Heart right ventricle (tissue), 16 donors: ENCODE measurements at regions not wholly inside any gene's neighbourhood (a gene's known extent, or its start where the extent isn't known, plus 50 kb on each side); places are given as distances from the start of the nearest gene placed in this dataset.

Experiments
- ATAC-seq, 8 donors: fragments of 200-7000 bp; cut with Tn5 transposase; one replicate each; pipeline ENCODE4 v1.9.1; 2020; ENCODE audit warnings: mild to moderate bottlenecking in 8 of 8, moderate library complexity in 8 of 8, moderate number of reproducible peaks in 1 of 8
- DNase-seq, 2 donors: peaks; one replicate each; pipeline ENCODE4 v3.0.0-alpha.2; 2020
- H3K27ac ChIP-seq, 10 donors: fragments of 200-600 bp; sonication (generic) in 2 of 10; one replicate each; pipeline versions ENCODE4 v1.5.0 to v1.8.0; 2020 to 2022; ENCODE audit warnings: mild to moderate bottlenecking in 3 of 10
- H3K27me3 ChIP-seq, 7 donors: fragments of 200-600 bp; one replicate each; pipeline ENCODE4 v1.8.0; 2021 to 2022; ENCODE audit warnings: mild to moderate bottlenecking in 2 of 7
- H3K36me3 ChIP-seq, 9 donors: fragments of 200-600 bp; sonication (generic) in 1 of 9; one replicate each; pipeline versions ENCODE4 v1.5.0 to v1.8.0; 2020 to 2022; ENCODE audit warnings: mild to moderate bottlenecking in 2 of 9
- H3K4me1 ChIP-seq, 9 donors: fragments of 200-600 bp; sonication (generic) in 1 of 9; one replicate each; pipeline versions ENCODE4 v1.5.0 to v1.8.0; 2020 to 2022; ENCODE audit warnings: mild to moderate bottlenecking in 4 of 9
- H3K4me3 ChIP-seq, 10 donors: fragments of 200-600 bp; sonication (generic) in 2 of 10; one replicate each; pipeline versions ENCODE4 v1.5.0 to v1.8.0; 2020 to 2022; ENCODE audit warnings: mild to moderate bottlenecking in 7 of 10, moderate library complexity in 2 of 10
- H3K9me3 ChIP-seq, 11 donors: fragments of 200-600 bp in 10 of 11; sonication (generic) in 2 of 11; one replicate each; pipeline versions ENCODE4 v1.5.0 to v1.8.0; 2013 to 2022; ENCODE audit warnings: mild to moderate bottlenecking in 2 of 11, control low read depth in 1 of 11, moderate library complexity in 1 of 11
- WGBS, 2 donors: extraction: QIAGEN DNeasy Blood & Tissue Kit; methylation state at CpG; one replicate each; pipeline ENCODE4 v1.1.7; 2013; ENCODE audit warnings: inconsistent platforms in 1 of 2; 5-methylcytosine and 5-hydroxymethylcytosine counted together
- intact Hi-C, 10 donors: fragments of 100-400 bp; cut with DNase I; formaldehyde crosslinking; loops; one replicate each; pipeline versions ENCODE4 v1.11.1 to v1.14.2; 2022
- TF ChIP-seq, protein P1 (sequence below), 9 donors: fragments of 200-600 bp; sonication (generic) in 2 of 9; IDR thresholded peaks; one replicate each; pipeline versions ENCODE4 v1.5.0 to v1.8.0; 2021 to 2022; ENCODE audit warnings: antibody characterized with exemption in 9 of 9, mild to moderate bottlenecking in 5 of 9, moderate library complexity in 1 of 9
- donor health status: Arrhythmogenic right ventricular cardiomyopathy.
- donor health status: ischemic (EF 13 %, LVEDD 7.1; RV severe dilation, severe dysfunction).
- donor health status: healthy with polysubstance abuse.
- donor health status: DM: no; HTN: yes; CAD: no.
- donor health status: DM: no; HTN: no; CAD: no.
- donor health status: ischemic (EF 25% LVEDD 6.9; RV normal size, moderate dysfunction).
- donor health status: ischemic (EF 25% LVEDD 5.7; RV mildly dilated, moderate dysfunction).
- donor health status: healthy.
- donor health status: DM: yes; HTN: yes; CAD: no.
- donor health status: Ischemic cardiomyopathy.
- donor health status: ischemic (EF 35%, LVEDD 5.7; RV mildly dilated, moderate dysfunction).
- donor health status: nonischemic (EF 11% LVEDD 7.7; RV severe dilation, severe dysfunction).
- donor health status: DM: yes; HTN: yes; CAD: no.
- donor health status: PGD.
- donor health status: ischemic (EF 29% LVEDD 5.4; RV normal size, mild dysfunction).
- donor health status: nonischemic (EF 23%, LVEDD 6.1; RV moderate dilation, normal function).

DNA sequence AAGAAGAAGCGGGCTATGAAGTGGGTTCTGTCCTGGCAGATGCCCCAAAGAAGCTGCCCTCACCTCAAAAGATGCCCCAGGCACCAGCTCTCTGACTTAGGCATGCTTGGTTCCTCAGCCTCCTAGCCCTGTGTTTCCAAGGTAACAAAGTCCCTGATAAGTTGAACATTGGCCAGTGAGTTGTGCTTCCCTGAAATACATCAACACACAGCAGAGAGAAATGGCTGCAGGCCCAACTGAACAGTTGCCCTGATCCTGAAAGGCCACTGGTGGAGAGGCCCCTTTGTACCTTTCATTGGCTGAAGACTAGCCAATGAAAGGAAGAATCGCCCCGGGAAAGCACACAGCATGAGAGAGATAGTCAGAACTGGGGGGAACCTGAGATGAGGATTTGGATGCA is 169.9 kb upstream of the CTNNB1 start:
- Histone ChIP-seq H3K9me3 (no peaks in the 10 kb centered on the region), H3K27me3 (no peaks in the 10 kb centered on the region), H3K27ac (no peak overlapping the region), H3K36me3 (no peaks in the 10 kb centered on the region), H3K4me1 (peaks cover 4 to 20% (median 13%) of the 10 kb centered on the region in 9 donors), H3K4me3 (no peak overlapping the region)
- WGBS, 2 donors = 67 to 75% methylated on average over 3 of the region's 3 CpGs
- DNase-seq = no peak
- TF ChIP-seq, protein P1, sequence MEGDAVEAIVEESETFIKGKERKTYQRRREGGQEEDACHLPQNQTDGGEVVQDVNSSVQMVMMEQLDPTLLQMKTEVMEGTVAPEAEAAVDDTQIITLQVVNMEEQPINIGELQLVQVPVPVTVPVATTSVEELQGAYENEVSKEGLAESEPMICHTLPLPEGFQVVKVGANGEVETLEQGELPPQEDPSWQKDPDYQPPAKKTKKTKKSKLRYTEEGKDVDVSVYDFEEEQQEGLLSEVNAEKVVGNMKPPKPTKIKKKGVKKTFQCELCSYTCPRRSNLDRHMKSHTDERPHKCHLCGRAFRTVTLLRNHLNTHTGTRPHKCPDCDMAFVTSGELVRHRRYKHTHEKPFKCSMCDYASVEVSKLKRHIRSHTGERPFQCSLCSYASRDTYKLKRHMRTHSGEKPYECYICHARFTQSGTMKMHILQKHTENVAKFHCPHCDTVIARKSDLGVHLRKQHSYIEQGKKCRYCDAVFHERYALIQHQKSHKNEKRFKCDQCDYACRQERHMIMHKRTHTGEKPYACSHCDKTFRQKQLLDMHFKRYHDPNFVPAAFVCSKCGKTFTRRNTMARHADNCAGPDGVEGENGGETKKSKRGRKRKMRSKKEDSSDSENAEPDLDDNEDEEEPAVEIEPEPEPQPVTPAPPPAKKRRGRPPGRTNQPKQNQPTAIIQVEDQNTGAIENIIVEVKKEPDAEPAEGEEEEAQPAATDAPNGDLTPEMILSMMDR (IDR thresholded peaks at IDR 0.05) = no peak
- intact Hi-C loops = no loop called here
- ATAC-seq = no peak

DNA sequence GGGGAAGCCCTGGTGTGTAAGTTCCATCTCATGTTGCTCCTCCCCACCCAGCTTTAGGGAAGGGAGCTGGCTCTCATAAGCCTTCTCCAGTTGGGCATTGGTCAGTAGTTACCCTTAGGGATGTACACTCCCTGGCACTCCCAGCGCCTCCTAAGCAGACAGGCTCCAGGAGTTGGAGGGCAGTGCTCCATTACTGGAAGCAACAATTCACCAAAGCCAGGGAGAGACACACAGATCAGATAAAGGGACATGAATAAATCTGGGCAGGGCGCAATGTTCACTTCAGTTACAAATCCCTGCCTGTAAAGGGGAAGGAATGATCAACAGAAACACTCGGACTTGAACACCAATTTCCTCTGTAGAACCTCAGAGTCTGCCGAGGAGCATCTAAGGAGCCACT is 169.1 kb upstream of the CTNNB1 start:
- TF ChIP-seq, protein P1 (IDR thresholded peaks at IDR 0.05) = no peak
- H3K27me3 ChIP-seq = no peaks in the 10 kb centered on the region
- no peaks in the 10 kb centered on the region for H3K36me3 ChIP-seq
- no peak overlapping the region for H3K27ac ChIP-seq
- peaks cover 4 to 27% (median 15%) of the 10 kb centered on the region in 9 donors for H3K4me1 ChIP-seq
- no peak overlapping the region for H3K4me3 ChIP-seq
- ATAC-seq (no peak), DNase-seq (no peak)
- intact Hi-C loops = no loop called here
- 87 to 89% methylated on average over 4 of the region's 4 CpGs for WGBS, 2 donors
- H3K9me3 ChIP-seq = no peaks in the 10 kb centered on the region

DNA sequence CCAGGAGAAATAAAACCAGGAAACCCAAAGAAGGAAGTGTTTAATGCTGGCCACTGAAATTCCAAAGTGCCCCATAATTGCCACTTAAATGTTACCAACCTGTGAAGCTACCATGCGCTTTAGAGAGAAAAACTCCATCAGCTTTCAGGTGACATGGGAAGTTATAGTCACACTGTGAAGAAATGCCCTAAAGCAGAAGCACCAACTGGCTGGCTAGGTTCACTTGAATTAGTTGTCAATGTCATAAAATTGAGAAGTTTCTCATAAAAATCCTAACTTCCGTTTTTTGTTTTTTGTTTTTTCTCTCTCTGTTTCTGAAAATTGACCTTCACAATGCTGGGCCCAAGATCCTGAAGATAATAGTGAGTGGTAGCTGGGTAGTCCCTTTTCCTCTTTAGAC is 167.9 kb upstream of the CTNNB1 start:
- WGBS, 2 donors = 83 to 91% methylated on average over 2 of the region's 2 CpGs
- Histone ChIP-seq H3K27ac (no peak overlapping the region), H3K4me3 (no peak overlapping the region), H3K9me3 (no peaks in the 10 kb centered on the region), H3K4me1 (peaks cover under 1 to 27% (median 10%) of the 10 kb centered on the region in 9 donors), H3K36me3 (no peaks in the 10 kb centered on the region), H3K27me3 (no peaks in the 10 kb centered on the region)
- DNase-seq (no peak), ATAC-seq (no peak)
- TF ChIP-seq, protein P1 (IDR thresholded peaks at IDR 0.05) = no peak
- intact Hi-C loops = no loop called here

DNA sequence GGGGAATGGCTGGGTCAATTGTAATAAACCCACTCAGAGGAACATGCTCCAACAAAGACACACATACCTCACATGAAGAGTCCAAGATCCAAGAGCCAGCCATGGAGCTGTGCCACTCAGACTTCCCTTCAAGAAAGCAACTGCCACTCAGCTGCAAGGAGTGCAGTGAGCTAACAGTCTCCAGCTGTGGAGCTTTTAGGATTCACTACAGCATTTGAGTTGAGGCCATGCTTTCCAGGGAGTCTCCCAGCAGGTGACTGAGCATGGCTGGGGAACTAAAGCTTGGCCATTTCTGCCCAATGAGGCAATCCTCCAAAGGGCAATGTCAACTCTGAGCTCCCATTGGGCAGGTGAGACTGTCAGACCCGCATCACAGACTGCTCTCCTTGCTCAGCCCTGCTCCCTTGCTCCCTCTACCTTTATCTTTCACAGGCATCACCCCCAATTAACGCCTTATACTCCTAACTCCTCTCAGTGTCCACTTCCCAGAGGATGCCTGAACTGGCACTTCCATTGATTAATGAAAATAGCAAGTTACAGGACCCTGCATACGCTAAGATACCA is 165.3 kb upstream of the CTNNB1 start:
- Histone ChIP-seq H3K27me3 (no peaks in the 10 kb centered on the region), H3K4me1 (peaks cover 0 to 15% (median 0%) of the 10 kb centered on the region in 9 donors), H3K4me3 (no peak overlapping the region), H3K27ac (no peak overlapping the region), H3K9me3 (no peaks in the 10 kb centered on the region), H3K36me3 (no peaks in the 10 kb centered on the region)
- ATAC-seq (no peak), DNase-seq (no peak)
- WGBS, 2 donors = 93 to 98% methylated on average over 3 of the region's 3 CpGs
- intact Hi-C loops = no loop called here
- TF ChIP-seq, protein P1 (IDR thresholded peaks at IDR 0.05) = no peak
